Smooth muscle cell (in vitro differentiated cells): ENCODE measurements at regions not wholly inside any gene's neighbourhood (a gene's known extent, or its start where the extent isn't known, plus 50 kb on each side); places are given as distances from the start of the nearest gene placed in this dataset.

ENCODE experiments used
- DNase-seq: peaks from one replicate; lab custom pipeline; 2025; ENCODE audit not compliant: unreplicated experiment; lab: John Stamatoyannopoulos, UW
- H2AFZ ChIP-seq: fragments of 200-600 bp; sonication (generic); 2 replicates; pipeline ENCODE4 v1.6.0; 2016; ENCODE audit warnings: antibody characterized with exemption, low read depth, mild to moderate bottlenecking
- H3F3A ChIP-seq: fragments of 200-600 bp; sonication (generic); 2 replicates; pipeline ENCODE4 v1.6.0; 2017; ENCODE audit warnings: antibody characterized with exemption, low read depth
- H3K27ac ChIP-seq: fragments of 200-600 bp; sonication (generic); 2 replicates; pipeline ENCODE4 v1.5.1; 2016; ENCODE audit warnings: low read depth, mild to moderate bottlenecking
- H3K27me3 ChIP-seq: fragments of 200-600 bp; sonication (generic); 2 replicates; pipeline ENCODE4 v1.6.1; 2016; ENCODE audit warnings: low read depth, mild to moderate bottlenecking
- H3K36me3 ChIP-seq: fragments of 200-600 bp; sonication (generic); 2 replicates; pipeline ENCODE4 v1.5.1; 2016; ENCODE audit warnings: low read depth
- H3K4me1 ChIP-seq: fragments of 200-600 bp; sonication (generic); 2 replicates; pipeline ENCODE4 v1.5.1; 2016; ENCODE audit warnings: low read depth
- H3K4me2 ChIP-seq: fragments of 200-600 bp; sonication (generic); 2 replicates; pipeline ENCODE4 v1.6.0; 2016; ENCODE audit warnings: mild to moderate bottlenecking
- H3K4me3 ChIP-seq: fragments of 200-600 bp; sonication (generic); 2 replicates; pipeline ENCODE4 v1.5.1; 2016; ENCODE audit warnings: mild to moderate bottlenecking
- H3K79me2 ChIP-seq: fragments of 200-600 bp; sonication (generic); 2 replicates; pipeline ENCODE4 v1.6.0; 2016; ENCODE audit warnings: low read depth, mild to moderate bottlenecking
- H3K9ac ChIP-seq: fragments of 200-600 bp; sonication (generic); 2 replicates; pipeline ENCODE4 v1.6.0; 2016; ENCODE audit warnings: low read depth
- H3K9me3 ChIP-seq: fragments of 200-600 bp; sonication (generic); replicated peaks from 2 replicates; pipeline ENCODE4 v1.5.1; 2016; ENCODE audit warnings: low read depth
- H4K20me1 ChIP-seq: fragments of 200-600 bp; sonication (generic); 2 replicates; pipeline ENCODE4 v1.6.0; 2016; ENCODE audit warnings: low read depth
- CTCF ChIP-seq: fragments of 200-600 bp; sonication (generic); IDR thresholded peaks from 2 replicates; pipeline ENCODE4 v1.5.1; 2017; ENCODE audit warnings: borderline replicate concordance, mild to moderate bottlenecking, antibody characterized with exemption; ENCODE audit not compliant: insufficient read depth, poor library complexity, severe bottlenecking
- WGBS: methylation state at CpG from one replicate; pipeline ENCODE4 v1.1.7; 2016; ENCODE audit warnings: low lambda C conversion rate; 5-methylcytosine and 5-hydroxymethylcytosine counted together

- no peaks in the 10 kb centered on the region for H3K79me2 ChIP-seq
- H3K4me3 ChIP-seq = no peak overlapping the region
- H2AFZ ChIP-seq = no peak overlapping the region
- H3K27me3 ChIP-seq = no peaks in the 10 kb centered on the region
- H3K27ac ChIP-seq = no peak overlapping the region
- TF ChIP-seq CTCF = no peak
- H3F3A ChIP-seq = no peaks in the 10 kb centered on the region
- H4K20me1 ChIP-seq = no peaks in the 10 kb centered on the region
- H3K36me3 ChIP-seq = no peaks in the 10 kb centered on the region
- H3K9me3 ChIP-seq = no peaks in the 10 kb centered on the region
- H3K4me2 ChIP-seq = no peak overlapping the region
- no peak overlapping the region for H3K9ac ChIP-seq
- H3K4me1 ChIP-seq = peaks cover 4% of the 10 kb centered on the region
- WGBS = 84% methylated on average over 2 of the region's 2 CpGs
- DNase-seq = no peak
These were observed 206.9 kb upstream of the PRPS1L1 start for GRCh38 chr7:18234519-18234918.

DNA sequence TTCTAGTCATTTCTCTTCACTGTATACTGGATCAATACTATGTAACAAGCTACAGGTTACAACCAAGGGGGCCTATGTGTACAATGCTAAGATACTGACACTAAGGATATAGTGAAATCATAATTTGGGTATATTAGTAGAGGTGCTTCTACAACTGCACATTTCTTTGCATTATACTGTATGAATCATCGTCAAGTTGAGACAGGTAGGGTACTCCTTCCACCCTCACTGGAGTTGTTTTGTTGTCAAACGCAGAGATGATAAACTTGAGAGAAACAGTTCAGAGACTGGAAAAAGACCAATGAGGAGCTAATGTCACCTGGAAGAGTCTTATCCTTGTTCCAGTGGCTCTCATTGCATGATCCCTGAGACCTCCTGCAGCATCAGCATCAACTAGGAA is 208.2 kb upstream of the PRPS1L1 start:
- DNase-seq = no peak
- H3K36me3 ChIP-seq = no peaks in the 10 kb centered on the region
- no peak overlapping the region for H3K4me2 ChIP-seq

DNA sequence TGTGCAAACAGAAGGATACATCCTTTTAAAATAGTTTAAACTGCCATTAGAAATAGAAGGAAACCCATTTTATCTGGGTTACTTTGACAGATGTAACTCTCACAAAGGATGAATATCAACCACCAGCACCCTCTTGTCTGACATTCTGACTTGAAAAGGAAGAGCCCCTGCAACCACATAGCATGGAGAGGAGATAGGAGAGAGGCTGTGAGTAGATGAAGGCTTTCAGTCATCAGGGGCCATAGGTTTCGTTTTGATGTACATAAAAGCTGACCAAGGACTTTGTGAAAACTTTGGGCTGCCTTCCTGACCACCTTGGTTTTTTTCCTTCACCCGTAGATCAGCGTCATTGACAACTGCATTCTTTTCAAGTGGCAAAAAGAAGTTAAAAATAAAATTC is 211.6 kb upstream of the PRPS1L1 start:
- Histone ChIP-seq H3K27me3 (no peaks in the 10 kb centered on the region), H3K9me3 (no peaks in the 10 kb centered on the region), H3K4me1 (peaks cover 8% of the 10 kb centered on the region), H3F3A (no peaks in the 10 kb centered on the region), H3K79me2 (no peaks in the 10 kb centered on the region), H3K27ac (no peak overlapping the region), H3K36me3 (no peaks in the 10 kb centered on the region), H4K20me1 (no peaks in the 10 kb centered on the region), H3K9ac (no peak overlapping the region), H2AFZ (no peak overlapping the region), H3K4me2 (no peak overlapping the region), H3K4me3 (no peak overlapping the region)
- no peak for DNase-seq
- 88% methylated on average over 3 of the region's 3 CpGs for WGBS
- no peak for TF ChIP-seq CTCF

More for the DNA sequence above, 208.2 kb upstream of the PRPS1L1 start:
- no peaks in the 10 kb centered on the region for H4K20me1 ChIP-seq
- no peak overlapping the region for H3K27ac ChIP-seq
- no peak overlapping the region for H2AFZ ChIP-seq
- H3K27me3 ChIP-seq = no peaks in the 10 kb centered on the region
- H3F3A ChIP-seq = no peaks in the 10 kb centered on the region
- no peaks in the 10 kb centered on the region for H3K79me2 ChIP-seq
- 83% methylated on average over 2 of the region's 2 CpGs for WGBS
- H3K9me3 ChIP-seq = no peaks in the 10 kb centered on the region
- TF ChIP-seq CTCF = no peak
- no peak overlapping the region for H3K4me3 ChIP-seq
- H3K9ac ChIP-seq = no peak overlapping the region
- peaks cover 4% of the 10 kb centered on the region for H3K4me1 ChIP-seq

DNA sequence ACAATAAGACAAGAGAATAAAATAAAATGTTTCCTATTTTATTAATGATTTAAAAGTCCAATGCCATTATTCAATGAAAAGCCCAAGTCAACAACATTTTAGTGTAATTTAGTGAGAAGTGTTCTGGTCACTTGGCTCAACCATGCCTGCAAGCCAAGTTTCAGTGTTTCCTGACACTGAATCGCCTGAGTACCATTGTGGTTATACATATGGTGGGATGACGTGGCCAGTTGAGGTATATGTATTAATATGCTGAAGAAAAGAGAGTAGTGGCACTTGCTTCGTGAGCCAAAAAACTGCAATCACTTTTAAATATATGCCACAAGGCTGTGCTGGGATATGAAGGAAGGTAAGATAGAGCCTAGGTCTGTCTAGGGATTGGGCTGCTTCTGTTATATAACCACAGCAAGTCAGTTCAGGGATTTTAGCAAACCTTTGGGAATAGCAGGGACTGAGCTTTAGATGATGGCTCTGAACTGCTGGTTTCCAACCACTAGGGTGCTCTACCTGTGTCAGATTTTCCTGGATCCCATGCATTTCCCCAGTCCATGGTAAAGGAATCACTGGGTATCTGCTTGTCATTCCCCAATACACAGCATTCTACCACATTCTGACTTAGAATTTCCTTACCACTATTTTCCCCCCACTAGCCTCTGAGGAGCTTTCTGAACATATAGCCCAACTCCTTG is 214.0 kb upstream of the PRPS1L1 start:
- Histone ChIP-seq H3K27ac (no peak overlapping the region), H3K4me3 (no peak overlapping the region), H3K4me2 (no peak overlapping the region), H3K9me3 (no peaks in the 10 kb centered on the region), H3K4me1 (peaks cover 8% of the 10 kb centered on the region), H2AFZ (no peak overlapping the region), H3K9ac (no peak overlapping the region), H3K27me3 (no peaks in the 10 kb centered on the region), H4K20me1 (no peaks in the 10 kb centered on the region), H3F3A (no peaks in the 10 kb centered on the region), H3K79me2 (no peaks in the 10 kb centered on the region), H3K36me3 (no peaks in the 10 kb centered on the region)
- DNase-seq = no peak
- 84% methylated on average over 3 of the region's 3 CpGs for WGBS
- TF ChIP-seq CTCF = no peak
